ENCODE measurements at regions not wholly inside any gene's neighbourhood (a gene's known extent, or its start where the extent isn't known, plus 50 kb on each side); places are given as distances from the start of the nearest gene placed in this dataset.

DNA sequence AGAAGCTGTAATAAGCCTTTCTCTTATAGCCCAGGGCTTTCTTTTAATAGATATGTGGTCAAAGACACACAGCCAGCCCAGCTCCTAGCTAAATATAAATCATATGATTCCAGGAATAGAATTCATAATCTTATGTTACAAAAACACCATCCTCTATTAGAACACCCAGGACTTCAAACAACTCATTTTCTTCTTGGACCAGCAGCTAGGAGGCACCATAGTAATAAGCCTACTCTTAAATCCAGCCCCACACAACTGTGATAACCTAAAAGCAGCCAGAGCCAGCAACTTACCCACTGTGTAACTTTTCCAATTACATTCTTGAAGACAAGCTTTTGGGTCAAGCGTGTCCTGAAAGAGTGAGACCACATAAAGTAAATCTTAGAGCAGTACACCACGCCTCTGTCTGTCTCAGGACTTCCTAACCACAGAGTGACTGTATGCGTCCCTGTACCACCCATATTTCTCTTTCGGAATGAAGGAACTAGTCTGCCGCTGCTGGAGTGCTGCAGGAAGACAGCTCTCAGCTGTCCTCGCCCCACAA lies 223.8 kb downstream of the TLE1 start:
- no peak overlapping the region for H3K4me3 ChIP-seq
- TF ChIP-seq FOXP2 (optimal IDR thresholded peaks at IDR 0.05; ENCODE audit: control extremely low read depth, extremely low read length, insufficient read depth) (no peak), POLR2AphosphoS5 (IDR thresholded peaks at IDR 0.05; ENCODE audit: borderline replicate concordance, low read depth, low read length) (no peak)
- no peaks in the 10 kb centered on the region for H3K9me3 ChIP-seq (ENCODE audit: low read depth, low read length)
- H3K27ac ChIP-seq = no peak overlapping the region
- H3K9ac ChIP-seq (ENCODE audit: insufficient read length) = no peak overlapping the region
- no peaks in the 10 kb centered on the region for H3K36me3 ChIP-seq (ENCODE audit: insufficient read depth, low read length)
- no peak for DNase-seq (ENCODE audit: low read depth, low spot score)

GRCh38 chr9:81462801-81463200 lies 226.5 kb downstream of the TLE1 start:
- no peaks in the 10 kb centered on the region for H3K36me3 ChIP-seq (ENCODE audit: insufficient read depth, low read length)
- no peak for DNase-seq (ENCODE audit: low read depth, low spot score)
- H3K4me3 ChIP-seq = no peak overlapping the region
- TF ChIP-seq EZH2 (IDR thresholded peaks at IDR 0.05) (no peak), FOXP2 (optimal IDR thresholded peaks at IDR 0.05; ENCODE audit: control extremely low read depth, extremely low read length, insufficient read depth) (no peak), POLR2AphosphoS5 (IDR thresholded peaks at IDR 0.05; ENCODE audit: borderline replicate concordance, low read depth, low read length) (no peak)
- H3K27ac ChIP-seq = no peak overlapping the region
- no peaks in the 10 kb centered on the region for H3K9me3 ChIP-seq (ENCODE audit: low read depth, low read length)
- no peak overlapping the region for H3K9ac ChIP-seq (ENCODE audit: insufficient read length)

GRCh38 chr9:81461196-81461595 lies 228.2 kb downstream of the TLE1 start:
- TF ChIP-seq POLR2AphosphoS5 (IDR thresholded peaks at IDR 0.05; ENCODE audit: borderline replicate concordance, low read depth, low read length) = no peak
- no peak for TF ChIP-seq FOXP2 (optimal IDR thresholded peaks at IDR 0.05; ENCODE audit: control extremely low read depth, extremely low read length, insufficient read depth)
- no peak for TF ChIP-seq EZH2 (IDR thresholded peaks at IDR 0.05)
- Histone ChIP-seq H3K9ac (ENCODE audit: insufficient read length) (no peak overlapping the region), H3K27ac (no peak overlapping the region), H3K36me3 (ENCODE audit: insufficient read depth, low read length) (no peaks in the 10 kb centered on the region), H3K4me3 (no peak overlapping the region), H3K9me3 (ENCODE audit: low read depth, low read length) (no peaks in the 10 kb centered on the region)
- DNase-seq (ENCODE audit: low read depth, low spot score) = no peak

GRCh38 chr9:81460693-81461092 lies 228.7 kb downstream of the TLE1 start:
- Histone ChIP-seq H3K27ac (no peak overlapping the region), H3K9me3 (ENCODE audit: low read depth, low read length) (no peaks in the 10 kb centered on the region), H3K4me3 (no peak overlapping the region), H3K36me3 (ENCODE audit: insufficient read depth, low read length) (no peaks in the 10 kb centered on the region), H3K9ac (ENCODE audit: insufficient read length) (no peak overlapping the region)
- DNase-seq (ENCODE audit: low read depth, low spot score) = no peak
- no peak for TF ChIP-seq FOXP2 (optimal IDR thresholded peaks at IDR 0.05; ENCODE audit: control extremely low read depth, extremely low read length, insufficient read depth)
- TF ChIP-seq POLR2AphosphoS5 (IDR thresholded peaks at IDR 0.05; ENCODE audit: borderline replicate concordance, low read depth, low read length) = no peak
- TF ChIP-seq EZH2 (IDR thresholded peaks at IDR 0.05) = no peak

GRCh38 chr9:81459591-81459990 lies 229.8 kb downstream of the TLE1 start:
- no peaks in the 10 kb centered on the region for H3K36me3 ChIP-seq (ENCODE audit: insufficient read depth, low read length)
- TF ChIP-seq EZH2 (IDR thresholded peaks at IDR 0.05) (no peak), POLR2AphosphoS5 (IDR thresholded peaks at IDR 0.05; ENCODE audit: borderline replicate concordance, low read depth, low read length) (no peak), FOXP2 (optimal IDR thresholded peaks at IDR 0.05; ENCODE audit: control extremely low read depth, extremely low read length, insufficient read depth) (no peak)
- no peak for DNase-seq (ENCODE audit: low read depth, low spot score)
- H3K27ac ChIP-seq = no peak overlapping the region
- no peak overlapping the region for H3K4me3 ChIP-seq
- no peak overlapping the region for H3K9ac ChIP-seq (ENCODE audit: insufficient read length)
- no peaks in the 10 kb centered on the region for H3K9me3 ChIP-seq (ENCODE audit: low read depth, low read length)

DNA sequence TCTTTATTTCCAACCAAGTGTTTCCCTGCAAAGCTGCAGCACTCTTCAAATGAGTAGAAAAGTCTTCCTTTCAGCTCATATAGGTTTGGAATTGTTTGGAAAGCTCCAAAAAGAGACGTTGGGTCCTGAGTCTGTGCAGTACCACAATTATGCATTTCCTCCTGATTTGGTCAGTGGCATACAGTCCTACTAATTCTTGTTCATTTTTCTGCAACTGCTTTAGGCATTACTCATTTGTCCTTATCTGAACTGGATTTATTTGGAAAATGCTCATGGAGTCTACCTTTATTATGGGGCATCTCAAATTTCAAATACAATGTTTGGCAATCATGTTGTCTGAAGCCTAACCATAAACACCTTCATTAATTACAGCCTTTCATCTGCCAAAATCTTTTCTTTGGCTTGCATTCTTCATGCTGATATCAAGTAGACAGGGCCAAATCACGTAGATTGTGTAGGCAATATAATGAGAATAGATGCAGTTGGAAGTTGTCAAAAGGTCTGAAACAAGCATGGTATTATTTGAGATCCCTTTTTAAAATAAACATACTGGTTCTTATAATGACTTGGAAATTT lies 232.8 kb downstream of the TLE1 start:
- DNase-seq (ENCODE audit: low read depth, low spot score) = no peak

DNA sequence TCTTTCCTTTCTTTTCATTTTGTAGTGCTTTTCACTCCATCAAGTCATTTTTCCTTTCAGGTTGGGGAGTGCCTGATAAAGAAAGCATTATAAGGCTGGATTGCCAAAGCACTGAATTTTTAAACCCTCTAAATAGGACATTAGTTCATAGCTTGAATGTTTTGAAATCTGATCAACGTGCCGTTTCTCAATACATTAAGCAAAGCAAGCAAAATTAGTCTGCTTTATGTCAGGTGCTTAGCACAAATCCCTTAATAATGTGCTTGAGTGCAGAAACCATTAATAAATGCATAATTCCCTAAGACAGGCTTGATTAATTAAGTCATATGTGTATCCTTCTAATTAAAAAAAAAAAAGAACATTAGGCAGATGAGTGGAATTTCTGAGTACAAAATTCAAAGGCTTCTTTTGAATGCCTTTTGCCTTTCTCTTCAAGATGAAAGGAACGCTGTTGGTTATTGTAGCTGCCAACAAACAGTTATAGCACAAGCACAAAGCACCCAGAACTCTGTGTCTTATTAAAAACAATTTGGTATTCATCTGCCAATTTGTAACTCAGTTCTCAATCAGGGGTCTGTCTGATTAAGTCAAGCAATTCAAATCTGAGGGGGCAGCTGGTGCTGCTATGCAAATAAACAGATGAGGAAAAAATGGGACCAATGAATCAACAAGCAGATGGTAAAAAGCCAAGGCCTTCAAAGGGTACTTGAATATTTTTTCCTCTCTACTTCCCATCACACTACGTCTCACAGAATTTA lies 233.7 kb downstream of the TLE1 start:
- TF ChIP-seq POLR2AphosphoS5 (IDR thresholded peaks at IDR 0.05; ENCODE audit: borderline replicate concordance, low read depth, low read length) (no peak), EZH2 (IDR thresholded peaks at IDR 0.05) (no peak), FOXP2 (optimal IDR thresholded peaks at IDR 0.05; ENCODE audit: control extremely low read depth, extremely low read length, insufficient read depth) (no peak)
- Histone ChIP-seq H3K4me3 (no peak overlapping the region), H3K36me3 (ENCODE audit: insufficient read depth, low read length) (no peaks in the 10 kb centered on the region), H3K27ac (no peak overlapping the region), H3K9me3 (ENCODE audit: low read depth, low read length) (no peaks in the 10 kb centered on the region), H3K9ac (ENCODE audit: insufficient read length) (no peak overlapping the region)
- DNase-seq (ENCODE audit: low read depth, low spot score) = no peak

More for the DNA sequence above, 232.8 kb downstream of the TLE1 start:
- Histone ChIP-seq H3K9ac (ENCODE audit: insufficient read length) (no peak overlapping the region), H3K4me3 (no peak overlapping the region), H3K27ac (no peak overlapping the region), H3K9me3 (ENCODE audit: low read depth, low read length) (no peaks in the 10 kb centered on the region), H3K36me3 (ENCODE audit: insufficient read depth, low read length) (no peaks in the 10 kb centered on the region)
- TF ChIP-seq POLR2AphosphoS5 (IDR thresholded peaks at IDR 0.05; ENCODE audit: borderline replicate concordance, low read depth, low read length) = no peak
- no peak for TF ChIP-seq FOXP2 (optimal IDR thresholded peaks at IDR 0.05; ENCODE audit: control extremely low read depth, extremely low read length, insufficient read depth)
- no peak for TF ChIP-seq EZH2 (IDR thresholded peaks at IDR 0.05)

DNA sequence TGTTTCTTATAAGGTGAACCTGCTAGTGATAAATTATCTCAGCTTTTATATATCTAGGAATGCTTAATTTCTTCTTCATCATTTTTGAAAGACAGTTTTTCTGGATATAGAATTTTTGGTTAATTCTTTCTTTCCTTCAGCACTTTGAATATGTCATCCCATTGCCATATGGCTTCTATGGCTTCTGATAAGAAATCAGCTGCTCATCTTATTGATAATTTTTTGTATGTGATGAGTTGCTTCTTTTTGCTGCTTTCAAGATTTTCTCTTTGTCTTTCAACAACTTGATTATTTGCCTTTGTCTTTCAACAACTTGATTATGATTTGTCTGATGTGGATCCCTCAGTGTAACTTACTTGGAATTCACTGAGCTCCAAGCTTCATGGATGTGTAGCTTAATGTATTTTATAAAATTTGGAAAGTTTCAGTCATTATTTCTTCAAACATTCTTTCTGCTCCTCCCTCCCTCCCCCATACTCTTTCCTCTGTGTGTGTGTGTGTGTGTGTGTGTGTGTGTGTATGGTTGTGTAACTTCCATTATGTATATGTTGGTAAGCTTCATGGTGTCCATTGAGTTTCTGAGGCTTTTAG lies 243.9 kb downstream of the TLE1 start:
- DNase-seq (ENCODE audit: low read depth, low spot score) = no peak
- no peaks in the 10 kb centered on the region for H3K36me3 ChIP-seq (ENCODE audit: insufficient read depth, low read length)
- TF ChIP-seq EZH2 (IDR thresholded peaks at IDR 0.05) = no peak
- TF ChIP-seq POLR2AphosphoS5 (IDR thresholded peaks at IDR 0.05; ENCODE audit: borderline replicate concordance, low read depth, low read length) = no peak
- no peak for TF ChIP-seq FOXP2 (optimal IDR thresholded peaks at IDR 0.05; ENCODE audit: control extremely low read depth, extremely low read length, insufficient read depth)
- H3K9me3 ChIP-seq (ENCODE audit: low read depth, low read length) = peaks cover 9% of the 10 kb centered on the region; the same call in 1 of the 2 replicates
- no peak overlapping the region for H3K27ac ChIP-seq
- no peak overlapping the region for H3K4me3 ChIP-seq
- no peak overlapping the region for H3K9ac ChIP-seq (ENCODE audit: insufficient read length)
